HS-27A (cell line): ENCODE measurements at regions not wholly inside any gene's neighbourhood (a gene's known extent, or its start where the extent isn't known, plus 50 kb on each side); places are given as distances from the start of the nearest gene placed in this dataset.
"Not testable (repeated sequence)": the region's sequence is repeated elsewhere in the genome, so short reads cannot be mapped to it uniquely, and the experiment has no call there.

ENCODE experiments used
- DNase-seq: peaks from one replicate; pipeline ENCODE4 v3.0.0-alpha.2; 2012; ENCODE audit warnings: low read depth, missing footprints

DNA sequence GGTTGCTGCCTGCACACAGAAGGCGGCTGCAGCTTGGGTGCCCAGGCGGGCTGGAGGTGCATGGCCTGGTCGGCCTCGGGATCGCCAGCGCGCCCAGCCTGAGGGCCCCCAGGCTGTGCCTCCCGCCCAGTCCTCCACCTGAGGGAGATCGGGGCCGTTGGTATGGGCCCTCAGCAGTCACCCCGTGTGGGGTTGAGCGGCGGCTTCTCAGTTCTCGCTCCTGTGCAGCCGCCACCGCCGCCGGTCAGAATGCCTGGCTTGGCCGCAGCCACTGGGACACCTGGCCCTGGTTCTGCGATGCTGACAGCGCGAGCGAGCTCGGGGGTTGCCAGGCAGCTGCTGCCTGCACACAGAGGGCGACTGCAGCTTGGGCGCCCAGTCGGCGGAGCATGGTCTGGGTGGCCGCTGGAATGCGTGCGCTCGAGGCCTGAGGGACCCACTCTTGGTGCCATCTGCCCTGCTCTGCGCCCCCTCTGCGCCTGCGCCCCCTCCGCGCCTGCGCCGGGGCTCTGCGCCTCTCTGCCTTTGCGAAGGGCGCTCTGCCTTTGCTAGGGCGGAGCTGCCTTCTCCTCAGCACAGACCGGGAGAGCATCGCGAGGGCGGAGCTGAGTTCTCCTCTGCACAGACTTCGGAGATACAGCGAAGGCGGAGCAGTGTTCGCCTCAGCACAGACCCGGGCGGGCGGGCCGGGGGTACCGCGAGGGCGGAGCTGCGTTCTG lies 84.6 kb upstream of the ZNG1F start:
- peak; percentile 31 for DNase-seq

DNA sequence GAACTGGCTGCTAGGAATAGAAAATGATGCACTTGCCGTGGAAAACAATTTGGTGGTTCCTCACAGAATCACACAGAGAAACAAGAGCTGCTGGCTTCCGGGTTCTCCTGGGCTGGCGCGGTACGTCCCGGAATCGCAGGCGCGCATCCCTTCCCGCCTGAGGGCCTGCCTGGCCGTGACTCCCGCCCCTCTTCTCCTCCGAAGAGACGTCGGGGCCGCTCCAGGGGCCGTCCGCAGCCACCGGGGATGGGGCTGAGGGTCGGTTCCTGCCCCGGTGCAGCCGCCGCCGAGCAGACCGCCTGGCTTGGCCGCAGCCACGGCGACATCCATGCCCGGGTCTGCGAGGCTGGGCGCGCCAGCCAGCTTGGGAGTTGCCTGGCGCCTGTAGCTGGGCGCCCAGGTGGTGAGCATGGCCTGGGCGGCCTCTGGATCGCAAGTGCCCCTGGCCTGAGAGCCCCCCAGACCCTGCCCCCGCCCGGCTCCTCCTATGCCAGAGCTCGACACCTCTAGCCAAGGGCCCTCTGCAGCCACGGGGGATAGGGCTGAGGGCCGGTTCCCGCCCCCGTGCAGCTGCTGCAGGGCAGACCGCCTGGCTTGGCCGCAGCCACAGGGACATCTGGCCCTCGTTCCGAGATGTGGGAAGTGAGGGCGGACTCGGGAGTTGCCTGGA lies 83.9 kb upstream of the ZNG1F start:
- DNase-seq, result not testable (repeated sequence)

DNA sequence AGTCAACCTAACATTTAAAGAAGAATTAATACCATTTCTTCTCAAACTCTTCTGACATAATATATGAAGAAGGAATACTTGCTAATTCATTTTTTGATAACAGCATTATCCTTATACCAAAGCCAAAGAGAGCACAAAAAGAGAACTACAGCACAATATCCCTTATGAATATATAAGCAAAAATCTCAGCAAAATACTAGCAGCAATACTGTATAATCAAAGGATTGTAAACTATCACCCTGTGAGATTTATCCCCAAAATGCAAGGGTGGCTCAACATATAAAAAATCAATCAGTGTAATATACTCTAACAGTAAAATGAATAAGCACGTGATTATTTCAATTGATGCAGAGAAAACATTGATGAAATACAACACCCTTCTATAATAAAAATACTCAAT lies 81.9 kb upstream of the ZNG1F start:
- DNase-seq, result not testable (repeated sequence)

DNA sequence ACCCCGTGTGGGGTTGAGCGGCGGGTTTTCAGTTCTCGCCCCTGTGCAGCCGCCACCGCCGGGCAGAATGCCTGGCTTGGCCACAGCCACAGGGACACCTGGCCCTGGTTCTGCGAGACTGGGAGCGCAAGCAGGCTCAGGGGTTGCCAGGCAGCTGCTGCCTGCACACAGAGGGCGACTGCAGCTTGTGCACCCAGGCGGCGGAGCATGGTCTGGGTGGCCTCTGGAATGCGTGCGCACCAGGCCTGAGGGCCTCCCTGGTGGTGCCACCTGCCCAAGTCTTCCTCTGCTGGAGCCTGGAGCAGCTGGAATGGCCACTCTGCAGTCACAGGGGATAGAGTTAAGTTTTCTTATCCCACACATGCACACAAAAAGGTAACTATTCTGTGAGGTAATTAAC lies 80.4 kb upstream of the ZNG1F start:
- DNase-seq, result not testable (repeated sequence)

DNA sequence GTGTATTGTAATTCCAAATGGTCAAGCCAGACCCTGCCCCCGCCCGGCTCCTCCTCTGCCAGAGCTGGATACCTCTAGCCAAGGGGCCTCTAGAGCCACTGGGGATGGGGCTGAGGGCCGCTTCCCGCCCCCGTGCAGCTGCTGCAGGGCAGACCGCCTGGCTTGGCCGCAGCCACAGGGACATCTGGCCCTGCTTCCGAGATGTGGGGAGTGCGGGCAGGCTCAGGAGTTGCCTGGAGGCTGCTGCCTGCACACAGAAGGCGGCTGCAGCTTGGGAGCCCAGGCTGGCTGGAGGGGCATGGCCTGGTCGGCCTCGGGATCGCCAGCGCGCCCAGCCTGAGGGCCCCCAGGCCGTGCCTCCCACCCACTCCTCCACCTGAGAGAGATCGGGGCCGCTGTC lies 79.9 kb upstream of the ZNG1F start:
- not testable (repeated sequence) for DNase-seq

DNA sequence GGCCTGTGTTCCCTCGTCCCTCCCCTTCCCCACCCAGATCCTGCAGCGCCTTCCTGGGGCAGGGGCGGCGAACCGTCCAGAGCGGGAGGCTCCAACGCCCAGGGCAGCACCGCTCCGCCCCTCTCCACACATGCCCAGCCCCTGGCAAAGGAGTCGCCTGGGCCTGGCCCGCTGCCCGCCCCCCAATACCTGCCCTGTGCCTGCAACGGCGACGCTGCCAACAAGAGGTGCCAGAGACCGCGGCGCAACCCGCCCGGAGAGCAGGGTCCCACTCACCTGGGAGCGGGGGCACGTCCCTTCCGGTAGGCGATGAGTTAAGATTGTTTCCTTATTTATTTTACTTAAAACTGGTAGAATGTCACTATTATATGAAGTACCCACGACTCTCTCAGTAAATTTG lies 77.5 kb upstream of the ZNG1F start:
- not testable (repeated sequence) for DNase-seq

DNA sequence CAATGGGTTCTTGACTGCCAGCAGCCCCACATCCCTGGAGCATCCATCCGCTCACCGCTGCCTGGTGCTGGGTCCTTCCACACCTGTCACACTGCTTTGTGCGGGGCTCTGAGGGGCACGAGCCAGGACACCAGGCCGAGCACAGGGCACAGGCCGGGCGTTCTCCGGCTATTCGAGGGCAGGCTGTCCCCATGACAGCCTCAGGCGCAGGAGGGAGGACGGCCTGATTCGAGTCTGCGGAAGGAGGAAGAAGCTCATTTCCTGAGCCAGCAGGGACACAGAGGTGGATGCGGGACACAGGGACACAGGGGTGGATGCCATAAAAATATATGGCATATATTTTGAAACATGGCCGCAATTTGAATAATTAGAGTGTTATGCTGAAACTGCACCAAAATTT lies 76.9 kb upstream of the ZNG1F start:
- DNase-seq, result not testable (repeated sequence)

DNA sequence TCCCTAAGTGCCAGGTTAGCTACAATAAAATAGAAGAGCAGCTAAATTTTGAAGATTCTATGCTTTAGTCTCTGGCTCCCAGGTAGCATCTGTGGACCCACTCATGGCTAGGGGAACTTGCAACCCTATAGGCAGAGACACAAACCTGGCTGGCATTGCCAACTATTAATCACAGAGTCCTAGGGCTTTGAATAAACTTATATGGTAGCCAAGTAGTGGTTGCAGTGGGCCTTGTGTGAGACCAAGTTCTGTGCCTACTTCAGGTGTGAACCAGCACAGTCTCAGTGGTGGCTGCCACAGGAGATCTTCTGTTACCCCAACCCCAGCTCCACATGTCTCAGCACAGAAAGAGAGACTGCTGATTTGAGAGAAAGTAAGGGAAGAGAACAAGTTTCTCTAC lies 62.9 kb upstream of the ZNG1F start:
- not testable (repeated sequence) for DNase-seq

DNA sequence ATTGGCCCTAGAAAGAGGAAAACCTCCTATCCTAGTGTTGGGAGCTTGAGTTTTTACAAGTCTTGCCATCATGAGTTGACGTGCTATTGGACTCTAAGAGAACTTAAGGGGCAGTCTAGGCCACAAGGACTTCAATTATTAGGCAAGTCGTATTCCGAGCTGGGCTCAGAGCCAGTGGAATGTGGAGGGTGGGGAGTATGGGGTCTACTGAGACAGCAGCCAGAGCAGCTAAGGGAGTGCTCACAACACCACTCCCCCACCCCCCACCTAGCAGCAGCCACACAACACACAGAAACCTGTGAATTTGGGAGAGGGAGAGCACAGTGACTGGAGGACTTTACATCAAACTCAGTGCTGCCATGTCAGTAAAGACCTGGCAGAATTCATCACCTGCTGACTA lies 62.0 kb upstream of the ZNG1F start:
- not testable (repeated sequence) for DNase-seq

DNA sequence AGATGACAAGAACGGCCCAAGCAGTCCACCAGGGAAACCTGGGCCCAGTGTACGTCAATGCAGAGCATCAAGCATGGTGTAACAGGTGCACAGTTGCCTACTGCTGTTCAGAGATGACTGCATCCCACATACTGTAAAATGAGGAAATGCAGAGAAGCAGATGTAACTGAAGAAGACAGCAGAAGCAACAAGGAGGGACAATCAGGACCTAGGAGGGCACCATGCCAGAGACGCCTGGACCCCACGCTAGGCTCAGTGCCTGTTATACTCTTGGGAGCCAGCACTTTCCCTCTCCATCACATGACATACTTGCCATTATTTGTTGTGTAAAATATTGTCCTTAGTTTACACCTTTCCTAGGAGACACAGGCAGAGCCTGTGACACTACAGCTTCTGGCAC lies 57.6 kb upstream of the ZNG1F start:
- not testable (repeated sequence) for DNase-seq
